Right lobe of liver (tissue), 4 donors: ENCODE measurements at regions not wholly inside any gene's neighbourhood (a gene's known extent, or its start where the extent isn't known, plus 50 kb on each side); places are given as distances from the start of the nearest gene placed in this dataset.

Source experiments
- POLR2A ChIP-seq: fragments of 450-650 bp; IDR thresholded peaks from one replicate; pipeline ENCODE4 v1.6.1; 2017; ENCODE audit warnings: antibody characterized with exemption, mild to moderate bottlenecking
- TF ChIP-seq, protein P1 (sequence below), 4 donors: fragments of 200-600 bp in 3 of 4; fragments of 450-650 bp in 1 of 4; IDR thresholded peaks; one replicate each; pipeline versions ENCODE4 v1.5.1 to v1.8.0; 2016 to 2022; ENCODE audit warnings: antibody characterized with exemption in 4 of 4, mild to moderate bottlenecking in 2 of 4
- donor health status: DM: no; HTN: no; CAD: no.
- donor health status: DM: no; HTN: no; CAD: no.
- donor health status: DM: no; HTN: yes; CAD: no.

DNA sequence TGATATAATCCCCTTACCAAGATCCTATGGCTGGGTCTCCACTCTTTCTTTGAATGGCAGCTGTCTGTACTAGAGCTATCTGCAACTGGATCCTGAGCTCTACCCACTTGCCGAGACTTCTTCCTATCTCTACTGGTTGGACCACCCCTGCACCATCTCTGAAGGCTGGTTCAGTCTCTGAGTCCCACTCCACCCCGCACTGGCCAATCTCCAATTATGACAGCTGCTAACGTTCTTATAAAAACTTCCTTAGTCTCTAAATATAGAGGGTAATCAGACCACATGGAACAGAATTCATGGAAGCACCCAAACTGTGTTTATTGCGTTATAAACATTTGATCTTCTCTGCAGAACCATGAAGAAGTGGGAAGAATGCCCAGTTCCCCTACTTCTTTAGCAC, 186.6 kb upstream of the EEA1 start:
- TF ChIP-seq, protein P1, sequence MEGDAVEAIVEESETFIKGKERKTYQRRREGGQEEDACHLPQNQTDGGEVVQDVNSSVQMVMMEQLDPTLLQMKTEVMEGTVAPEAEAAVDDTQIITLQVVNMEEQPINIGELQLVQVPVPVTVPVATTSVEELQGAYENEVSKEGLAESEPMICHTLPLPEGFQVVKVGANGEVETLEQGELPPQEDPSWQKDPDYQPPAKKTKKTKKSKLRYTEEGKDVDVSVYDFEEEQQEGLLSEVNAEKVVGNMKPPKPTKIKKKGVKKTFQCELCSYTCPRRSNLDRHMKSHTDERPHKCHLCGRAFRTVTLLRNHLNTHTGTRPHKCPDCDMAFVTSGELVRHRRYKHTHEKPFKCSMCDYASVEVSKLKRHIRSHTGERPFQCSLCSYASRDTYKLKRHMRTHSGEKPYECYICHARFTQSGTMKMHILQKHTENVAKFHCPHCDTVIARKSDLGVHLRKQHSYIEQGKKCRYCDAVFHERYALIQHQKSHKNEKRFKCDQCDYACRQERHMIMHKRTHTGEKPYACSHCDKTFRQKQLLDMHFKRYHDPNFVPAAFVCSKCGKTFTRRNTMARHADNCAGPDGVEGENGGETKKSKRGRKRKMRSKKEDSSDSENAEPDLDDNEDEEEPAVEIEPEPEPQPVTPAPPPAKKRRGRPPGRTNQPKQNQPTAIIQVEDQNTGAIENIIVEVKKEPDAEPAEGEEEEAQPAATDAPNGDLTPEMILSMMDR (IDR thresholded peaks at IDR 0.05) = no peak
- no peak for TF ChIP-seq POLR2A
